NOMO-1 (cell line): ENCODE measurements at regions not wholly inside any gene's neighbourhood (a gene's known extent, or its start where the extent isn't known, plus 50 kb on each side); places are given as distances from the start of the nearest gene placed in this dataset.

Experiments
- DNase-seq, 2 experiments: peaks; one replicate each; lab custom pipeline; 2025; ENCODE audit not compliant: unreplicated experiment in 2 of 2; lab: John Stamatoyannopoulos, UW

DNA sequence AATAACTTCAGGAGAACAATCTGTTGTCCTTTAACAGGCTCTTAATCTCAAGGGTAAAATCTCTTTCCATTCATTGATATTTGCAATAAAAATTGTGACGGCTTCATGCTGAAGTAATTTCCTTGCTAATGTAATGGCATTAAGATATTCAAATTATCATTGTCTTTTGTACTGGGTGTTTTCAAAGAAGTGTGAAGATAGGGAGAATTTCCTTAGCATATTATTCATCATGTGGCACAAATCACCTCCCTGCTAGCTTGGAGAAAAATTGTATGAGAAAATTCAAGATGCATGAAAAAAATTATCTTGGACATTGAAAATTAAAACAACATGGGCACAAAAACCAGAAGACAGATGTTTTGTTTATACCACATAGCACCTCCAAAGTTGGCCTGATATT, 63.6 kb upstream of the ARID2 start:
- no peak for DNase-seq

DNA sequence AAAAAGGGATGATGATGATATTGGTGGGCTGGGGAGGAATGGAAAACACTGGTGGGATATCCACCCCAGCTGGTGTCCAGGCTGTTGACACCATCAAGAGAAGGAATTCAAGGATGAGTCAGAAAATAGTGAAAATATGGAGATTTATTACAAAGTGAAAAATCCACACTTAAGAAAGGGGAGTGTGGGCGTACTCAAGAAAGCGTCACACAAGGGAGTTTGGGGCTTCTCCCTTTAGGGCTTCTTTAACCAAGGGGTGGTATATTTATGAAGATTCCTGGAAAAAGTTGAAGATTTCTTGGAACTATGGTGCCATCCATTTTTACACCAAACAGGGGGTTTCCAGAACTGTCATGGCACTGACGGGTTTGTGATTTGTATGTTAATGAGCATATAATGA, 63.1 kb upstream of the ARID2 start:
- DNase-seq = no peak

DNA sequence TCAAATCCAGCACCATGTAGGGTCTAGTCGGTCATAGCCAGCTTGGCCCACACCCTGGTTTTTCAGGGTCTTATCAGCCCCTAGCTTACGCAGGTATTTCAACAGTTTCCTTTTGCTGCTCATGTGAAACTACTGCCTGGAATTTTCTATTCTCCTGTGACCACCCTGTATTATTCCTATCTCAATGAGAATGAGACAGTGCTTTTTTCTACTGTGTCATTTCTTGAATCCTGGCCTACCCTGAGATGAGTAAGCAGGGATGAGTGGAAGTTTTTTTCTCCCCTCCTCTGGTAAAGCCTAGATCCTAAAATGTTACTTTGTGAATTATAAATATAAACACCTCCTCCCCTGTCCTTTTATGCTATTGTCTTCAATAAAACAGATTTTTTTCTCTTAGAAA, 62.7 kb upstream of the ARID2 start:
- no peak for DNase-seq

DNA sequence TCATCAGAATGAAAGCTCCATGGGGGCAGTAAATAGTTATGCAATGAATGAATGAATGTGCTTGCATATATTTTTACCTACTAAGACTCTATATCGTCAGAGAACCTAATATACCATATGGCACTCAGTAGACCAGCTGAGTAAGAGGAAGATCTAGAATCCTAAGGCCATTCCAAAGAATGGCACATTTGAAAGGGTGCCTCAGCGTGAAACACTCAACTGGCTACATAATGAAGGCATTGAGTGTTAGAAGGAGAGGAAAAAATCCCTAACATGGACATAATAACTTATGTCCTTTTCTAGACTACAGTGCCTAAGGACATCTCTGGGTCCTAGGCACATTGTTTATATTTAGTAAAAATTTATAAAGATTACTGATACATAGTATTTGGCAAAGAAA, 61.7 kb upstream of the ARID2 start:
- DNase-seq = no peak

DNA sequence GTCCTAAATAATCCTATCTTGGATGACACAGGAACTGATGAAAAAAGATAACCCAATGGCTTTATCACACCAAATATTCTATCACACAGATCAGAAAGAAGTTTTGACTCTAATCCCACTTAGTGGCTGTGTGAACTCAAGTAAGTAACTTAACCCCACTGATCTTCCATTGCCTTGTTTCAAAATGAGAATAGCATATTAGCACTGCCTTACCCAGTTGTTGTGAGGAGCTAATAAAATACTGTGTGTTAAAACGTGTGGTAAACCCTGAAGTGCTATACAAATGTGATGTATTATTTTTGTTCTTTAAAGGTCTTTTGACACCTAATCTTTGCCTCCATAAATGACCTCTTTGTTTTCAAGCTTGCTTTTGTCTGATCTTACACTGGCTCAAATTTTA, 60.9 kb upstream of the ARID2 start:
- DNase-seq = no peak

DNA sequence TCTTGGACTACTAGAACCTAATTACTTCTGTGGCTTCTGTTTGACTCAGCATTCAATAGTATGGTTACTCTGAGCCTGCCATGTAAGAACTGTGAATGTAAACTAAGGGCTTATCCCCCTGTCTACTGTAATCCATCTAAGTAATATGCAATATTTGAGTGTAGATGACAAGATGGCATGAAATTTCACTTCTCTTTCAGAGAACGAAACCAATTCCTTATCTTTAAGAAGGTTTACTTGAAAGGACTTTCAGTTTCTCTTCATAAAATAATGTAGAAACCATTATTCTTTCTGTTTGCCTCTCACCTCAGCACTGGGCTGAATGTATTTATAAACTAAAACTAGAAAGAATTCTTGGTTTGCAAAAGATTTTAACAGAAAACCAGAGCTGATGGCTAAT, 60.4 kb upstream of the ARID2 start:
- DNase-seq = peak; percentile 37 to 91

DNA sequence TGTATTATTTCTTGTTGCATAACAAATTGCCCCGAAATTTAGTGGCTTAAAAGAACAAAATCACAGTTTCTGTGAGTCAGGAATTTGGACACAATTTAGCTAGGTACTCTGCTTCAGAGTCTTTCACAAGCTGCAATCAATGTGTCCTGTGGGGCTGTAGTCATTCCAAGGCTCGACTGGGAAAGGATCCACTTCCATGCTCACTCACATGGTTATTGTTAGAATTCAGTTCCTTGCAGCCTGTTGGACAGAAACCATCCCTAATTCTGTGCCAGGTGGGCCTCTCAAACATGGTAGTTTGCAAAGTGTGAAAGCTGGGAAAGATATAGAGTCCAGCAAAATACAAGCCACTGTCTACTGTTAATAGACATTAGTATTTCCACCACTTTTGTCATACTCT, 59.7 kb upstream of the ARID2 start:
- no peak for DNase-seq

DNA sequence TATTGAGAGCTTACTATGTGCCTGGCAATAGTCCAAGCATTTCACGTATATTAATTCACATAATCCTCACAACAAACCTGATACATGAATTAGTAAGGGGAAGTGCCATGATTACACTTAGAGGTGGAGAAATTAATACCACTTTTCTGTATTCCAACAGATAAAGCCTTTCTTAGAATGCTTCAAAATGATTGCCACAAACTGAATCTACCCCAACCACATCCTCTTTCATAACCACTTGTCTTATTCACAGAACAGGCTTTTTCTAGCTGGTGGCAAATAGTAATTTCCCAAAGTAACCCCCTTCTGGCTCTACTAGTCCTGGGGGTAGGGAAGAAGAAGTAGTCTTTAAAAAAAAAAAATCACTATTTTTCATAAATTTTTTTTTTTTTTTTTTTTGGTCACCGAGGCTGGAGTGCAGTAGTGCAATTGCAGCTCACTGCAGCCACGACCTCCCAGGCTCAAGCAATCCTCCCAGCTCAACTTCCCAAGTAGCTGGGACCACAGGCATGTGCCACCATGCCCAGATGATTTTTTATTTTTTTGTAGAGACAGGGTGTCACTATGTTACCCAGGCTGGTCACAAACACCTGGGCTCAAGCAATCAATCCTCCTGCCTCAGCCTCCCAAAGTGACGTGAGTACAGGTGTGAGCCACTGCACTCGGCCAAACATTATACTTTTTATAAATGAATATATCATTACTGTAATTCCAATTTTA, 59.0 kb upstream of the ARID2 start:
- peak; percentile 93 to 98 for DNase-seq

DNA sequence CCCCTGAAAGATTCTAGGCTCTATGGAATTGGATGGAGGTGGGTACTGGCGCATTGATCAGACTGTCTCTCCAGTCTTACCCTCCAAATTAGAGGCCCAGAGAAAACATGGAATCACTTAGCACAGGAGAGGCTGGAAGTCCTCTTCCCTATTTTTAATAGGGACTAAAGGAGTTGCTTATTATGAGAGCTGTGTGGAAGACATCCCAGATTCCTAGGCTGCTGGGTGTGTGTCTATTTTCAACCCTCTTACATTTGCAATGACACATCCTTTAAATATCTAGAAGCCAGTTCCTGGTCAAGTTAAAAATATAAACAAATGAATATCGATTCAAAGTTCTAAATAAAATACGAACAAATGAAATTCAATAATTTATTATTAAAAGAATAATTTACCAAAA, 58.3 kb upstream of the ARID2 start:
- no peak for DNase-seq

DNA sequence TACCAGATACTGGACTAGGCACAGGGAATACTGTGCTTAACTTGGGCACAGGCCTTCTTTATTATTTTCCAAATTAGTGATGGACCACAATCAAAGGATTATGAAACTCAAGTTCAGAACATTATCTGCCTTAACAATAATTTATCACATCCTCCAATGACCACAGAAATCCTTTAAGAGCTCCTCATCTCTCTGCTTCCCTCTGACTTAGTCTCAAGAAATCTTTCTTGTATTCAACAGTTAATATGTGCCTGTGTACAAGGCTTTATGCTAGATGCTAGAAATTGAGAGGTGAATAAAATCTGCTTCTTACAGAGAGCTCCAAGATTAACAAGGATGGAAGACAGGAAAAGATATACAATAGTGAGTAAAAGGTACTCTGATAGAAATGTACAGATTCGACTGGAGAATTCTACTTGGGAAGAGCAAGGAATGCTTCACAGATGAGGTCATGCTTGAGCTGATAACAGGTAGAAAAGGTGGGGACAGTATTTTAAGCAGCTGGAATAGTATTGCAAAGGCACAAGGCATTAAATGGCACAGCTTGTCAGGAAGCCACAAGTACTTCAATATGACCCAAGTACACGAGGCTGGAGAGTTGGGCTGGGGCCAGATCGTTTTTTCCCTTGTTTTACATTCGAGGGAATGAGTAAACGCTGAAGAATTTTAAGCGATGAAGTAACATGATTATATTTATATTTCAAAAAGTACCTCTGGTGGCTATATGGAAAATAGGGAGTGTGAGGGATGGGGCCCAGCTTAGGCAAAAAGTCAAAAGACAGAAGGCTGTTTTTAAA, 55.1 kb upstream of the ARID2 start:
- DNase-seq = no peak

DNA sequence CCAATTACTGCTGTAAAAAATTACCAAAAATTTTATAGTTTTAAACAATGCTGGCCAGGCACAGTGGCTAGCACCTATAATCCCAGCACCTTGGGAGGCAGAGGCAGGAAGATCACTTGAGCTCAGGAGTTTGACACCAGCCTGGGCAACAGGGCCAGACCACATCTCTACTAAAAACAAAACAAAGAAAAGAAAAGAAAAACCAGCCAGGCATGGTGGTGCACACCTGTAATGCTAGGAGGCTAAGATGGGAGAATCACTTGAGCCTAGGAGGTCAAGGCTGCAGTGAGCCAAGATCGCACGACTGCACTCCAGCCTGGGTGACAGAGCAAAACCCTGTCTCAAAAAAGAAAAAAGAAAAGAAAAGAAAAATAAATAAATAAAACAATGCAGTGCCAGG, 54.0 kb upstream of the ARID2 start:
- no peak for DNase-seq
